SK-MEL-5 (cell line): ENCODE measurements at regions not wholly inside any gene's neighbourhood (a gene's known extent, or its start where the extent isn't known, plus 50 kb on each side); places are given as distances from the start of the nearest gene placed in this dataset.
"Not testable (repeated sequence)": the region's sequence is repeated elsewhere in the genome, so short reads cannot be mapped to it uniquely, and the experiment has no call there.

ENCODE experiments used
- DNase-seq: peaks from one replicate; pipeline ENCODE4 v3.0.0-alpha.2; 2016; ENCODE audit warnings: low read depth, low spot score
- in situ Hi-C: cut with HindIII; loops from 2 replicates; pipeline ENCODE4 v1.10.0; 2016; ENCODE audit warnings: low sequenced_read_pairs, high pct_unique_total_duplicates, low pct_unique_long_range_greater_than_20kb
- small RNA-seq, 2 experiments: library from RNA; depleted of rRNA; stranded (forward); fragments of <200 nt; gene quantifications; one replicate each; pipeline ENCODE3, GENCODE V24; 2014

DNA sequence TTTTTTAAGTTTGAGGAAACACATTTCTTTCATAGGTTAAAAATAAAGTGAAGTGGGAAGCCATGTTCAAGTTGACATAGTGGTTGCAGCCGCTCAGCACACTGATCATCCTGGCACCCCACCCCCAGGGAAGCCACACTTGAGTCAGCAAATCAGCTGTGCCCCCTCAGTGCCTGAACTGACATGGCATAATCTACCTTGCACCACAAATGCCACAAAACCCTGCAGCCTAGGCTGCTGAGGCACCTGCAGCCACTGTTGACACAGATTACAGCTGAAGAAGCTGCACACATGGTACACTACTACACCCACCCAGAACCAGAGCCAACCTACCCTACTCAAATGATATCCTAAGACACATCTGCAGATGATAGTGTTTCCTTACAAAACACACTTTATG lies 77.5 kb upstream of the RIMS1 start:
- DNase-seq, result no peak
- in situ Hi-C loops, result no loop called here

DNA sequence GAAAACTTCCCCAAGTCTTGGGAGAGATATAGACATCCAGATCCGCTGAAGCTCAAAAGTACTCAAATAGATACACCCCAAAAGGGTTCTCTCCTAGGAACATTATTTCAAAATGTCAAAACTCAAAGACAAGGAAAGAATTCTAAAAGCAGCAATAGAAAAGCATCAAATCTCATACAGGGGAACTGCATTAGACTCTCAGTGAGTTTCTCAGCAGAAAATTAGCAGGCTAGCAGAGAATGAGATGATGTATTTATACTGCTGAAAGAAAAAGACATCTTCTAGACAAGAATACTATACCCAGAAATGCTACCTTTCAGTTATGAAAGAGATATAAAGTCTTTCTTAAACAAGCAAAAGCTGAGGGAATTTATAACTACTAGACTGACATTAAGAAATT lies 75.5 kb upstream of the RIMS1 start:
- no peak for DNase-seq
- in situ Hi-C loops, result no loop called here

DNA sequence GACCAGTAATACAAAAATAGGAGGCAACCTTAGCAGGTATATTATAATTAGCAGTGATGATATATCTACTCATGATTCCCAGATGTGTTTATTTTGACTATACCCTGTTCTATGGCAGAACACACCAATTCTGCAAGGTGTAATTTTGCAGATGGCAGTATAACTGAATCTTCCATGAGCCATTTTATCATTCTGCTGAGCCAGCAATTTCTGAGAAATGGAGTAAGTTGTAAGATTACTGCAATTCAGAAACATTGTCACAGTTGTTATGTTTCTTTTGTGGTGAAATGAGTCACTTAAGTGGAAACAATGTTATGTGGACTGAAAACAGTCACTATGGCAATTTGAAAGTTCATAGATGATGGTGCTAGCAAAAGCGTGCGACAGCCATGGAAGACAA lies 63.7 kb upstream of the RIMS1 start:
- in situ Hi-C loops, result no loop called here
- DNase-seq, result no peak

DNA sequence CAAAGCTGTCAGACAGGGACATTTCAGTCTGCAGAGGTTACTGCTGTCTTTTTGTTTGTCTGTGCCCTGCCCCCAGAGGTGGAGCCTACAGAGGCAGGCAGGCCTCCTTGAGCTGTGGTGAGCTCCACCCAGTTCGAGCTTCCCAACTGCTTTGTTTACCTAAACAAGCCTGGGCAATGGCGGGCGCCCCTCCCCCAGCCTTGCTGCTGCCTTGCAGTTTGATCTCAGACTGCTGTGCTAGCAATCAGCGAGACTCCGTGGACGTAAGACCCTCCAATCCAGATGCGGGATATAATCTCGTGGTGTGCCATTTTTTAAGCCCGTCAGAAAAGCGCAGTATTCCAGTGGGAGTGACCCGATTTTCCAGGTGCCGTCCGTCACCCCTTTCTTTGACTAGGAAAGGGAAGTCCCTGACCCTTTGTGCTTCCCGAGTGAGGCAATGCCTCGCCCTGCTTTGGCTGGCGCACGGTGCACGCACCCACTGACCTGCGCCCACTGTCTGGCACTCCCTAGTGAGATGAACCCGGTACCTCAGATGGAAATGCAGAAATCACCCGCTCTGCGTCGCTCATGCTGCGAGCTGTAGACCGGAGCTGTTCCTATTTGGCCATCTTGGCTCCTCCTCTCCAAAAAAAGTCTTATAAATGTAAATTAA lies 54.1 kb upstream of the RIMS1 start:
- in situ Hi-C loops, DNase-seq: not testable (repeated sequence)

Small RNAs in the stretch of these regions (small RNA-seq; reads per million reads assigned to genes)
- gene MIR30A (5.3 to 654 reads per million in 2 experiments), gene MIR30C2 (0.02 to 4.2 reads per million in 2 experiments), gene RNU4-66P (0 to 0.02 reads per million in 2 experiments)
